ENCODE measurements at regions not wholly inside any gene's neighbourhood (a gene's known extent, or its start where the extent isn't known, plus 50 kb on each side); places are given as distances from the start of the nearest gene placed in this dataset.

GRCh38 chr13:22967669-22968068 lies 213.1 kb upstream of the SGCG start:
- TF ChIP-seq, protein P1, sequence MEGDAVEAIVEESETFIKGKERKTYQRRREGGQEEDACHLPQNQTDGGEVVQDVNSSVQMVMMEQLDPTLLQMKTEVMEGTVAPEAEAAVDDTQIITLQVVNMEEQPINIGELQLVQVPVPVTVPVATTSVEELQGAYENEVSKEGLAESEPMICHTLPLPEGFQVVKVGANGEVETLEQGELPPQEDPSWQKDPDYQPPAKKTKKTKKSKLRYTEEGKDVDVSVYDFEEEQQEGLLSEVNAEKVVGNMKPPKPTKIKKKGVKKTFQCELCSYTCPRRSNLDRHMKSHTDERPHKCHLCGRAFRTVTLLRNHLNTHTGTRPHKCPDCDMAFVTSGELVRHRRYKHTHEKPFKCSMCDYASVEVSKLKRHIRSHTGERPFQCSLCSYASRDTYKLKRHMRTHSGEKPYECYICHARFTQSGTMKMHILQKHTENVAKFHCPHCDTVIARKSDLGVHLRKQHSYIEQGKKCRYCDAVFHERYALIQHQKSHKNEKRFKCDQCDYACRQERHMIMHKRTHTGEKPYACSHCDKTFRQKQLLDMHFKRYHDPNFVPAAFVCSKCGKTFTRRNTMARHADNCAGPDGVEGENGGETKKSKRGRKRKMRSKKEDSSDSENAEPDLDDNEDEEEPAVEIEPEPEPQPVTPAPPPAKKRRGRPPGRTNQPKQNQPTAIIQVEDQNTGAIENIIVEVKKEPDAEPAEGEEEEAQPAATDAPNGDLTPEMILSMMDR (IDR thresholded peaks at IDR 0.05), result no peak
- no peak for TF ChIP-seq POLR2A (IDR thresholded peaks at IDR 0.05)

All from lower leg skin (tissue), 3 donors.